ENCODE measurements at regions not wholly inside any gene's neighbourhood (a gene's known extent, or its start where the extent isn't known, plus 50 kb on each side); places are given as distances from the start of the nearest gene placed in this dataset.

DNA sequence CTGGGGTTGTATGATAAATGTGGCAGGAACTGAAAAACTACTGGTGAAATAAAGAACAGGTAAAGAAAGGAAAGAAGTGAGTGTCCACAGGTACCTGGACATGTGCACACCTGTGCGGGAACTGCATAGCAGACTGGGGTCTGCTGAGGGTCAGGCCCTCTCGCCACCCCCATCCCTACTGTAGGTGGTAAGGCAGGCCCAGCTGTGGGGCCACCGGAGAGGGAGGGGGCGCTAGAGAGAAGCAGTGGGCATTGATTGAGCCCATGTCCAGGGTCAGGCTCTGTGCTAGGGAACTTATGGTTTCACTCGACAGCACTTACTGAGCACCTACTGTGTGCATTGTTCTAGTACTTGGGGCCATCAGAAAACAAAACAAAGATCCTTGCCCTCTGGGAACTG is 400.5 kb downstream of the MATN1 start:
- no peaks in the 10 kb centered on the region for H3K9me3 Mint-ChIP-seq
- DNase-seq (no peak), ATAC-seq (replicated peaks) (no peak)
- no peak overlapping the region for H3K4me3 Mint-ChIP-seq
- peaks cover 0 to 6% of the 10 kb centered on the region in 2 donors for H3K4me1 Mint-ChIP-seq (ENCODE audit: low read depth in 2 of 2)
- H3K27me3 Mint-ChIP-seq: peaks cover 41 to 91% of the 10 kb centered on the region in 2 donors
- H3K36me3 Mint-ChIP-seq (ENCODE audit: insufficient read depth): no peaks in the 10 kb centered on the region
- no peak overlapping the region for H3K27ac Mint-ChIP-seq

DNA sequence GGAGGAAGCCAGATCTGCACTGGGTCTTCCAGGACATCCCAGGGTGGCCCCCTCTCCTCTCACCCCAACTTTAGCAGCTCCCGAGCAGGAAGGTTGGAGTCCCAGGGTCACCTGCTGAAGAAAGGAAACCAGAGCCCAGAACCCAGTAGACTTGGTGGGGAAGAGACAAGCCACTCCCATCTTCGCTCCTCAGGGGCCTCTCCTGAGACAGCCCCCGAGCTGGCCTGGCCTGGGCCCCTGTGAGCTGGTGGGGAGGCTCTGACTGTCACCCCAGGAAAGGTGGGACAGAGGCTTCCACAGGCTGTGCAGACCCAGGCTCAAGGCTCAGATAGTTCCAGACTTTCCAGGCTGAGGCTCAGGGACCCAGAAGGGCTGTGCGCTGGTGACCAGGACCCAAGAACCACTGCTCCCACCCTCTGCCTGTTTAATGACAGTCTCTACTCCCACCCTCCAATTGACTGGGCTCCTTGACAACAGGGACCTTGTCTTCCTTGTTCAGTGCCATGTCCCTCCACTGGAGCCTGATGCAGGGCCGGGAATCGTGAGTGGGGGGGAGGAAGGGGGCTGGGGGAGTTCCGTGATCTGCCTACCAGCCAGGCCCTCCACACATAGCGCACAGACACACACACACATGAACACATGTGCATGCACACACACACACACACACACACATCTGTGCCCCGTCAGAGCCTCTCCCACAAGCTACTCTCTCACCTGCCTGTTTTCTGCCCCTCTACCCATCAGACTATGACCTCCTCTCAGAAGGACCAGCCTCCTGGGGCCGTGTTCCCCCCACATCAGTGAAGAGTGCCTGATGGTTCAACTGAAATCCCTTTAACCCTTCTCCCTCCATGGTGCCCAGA is 401.2 kb downstream of the MATN1 start:
- H3K4me1 Mint-ChIP-seq (ENCODE audit: low read depth in 2 of 2): peaks cover 0 to 6% of the 10 kb centered on the region in 2 donors
- H3K9me3 Mint-ChIP-seq: no peaks in the 10 kb centered on the region
- no peak overlapping the region for H3K4me3 Mint-ChIP-seq
- H3K27ac Mint-ChIP-seq: no peak overlapping the region
- no peaks in the 10 kb centered on the region for H3K36me3 Mint-ChIP-seq (ENCODE audit: insufficient read depth)
- no peak for DNase-seq
- peaks cover 42 to 91% of the 10 kb centered on the region in 2 donors for H3K27me3 Mint-ChIP-seq
- ATAC-seq (replicated peaks): no peak

GRCh38 chr1:30321246-30321910 is 402.0 kb downstream of the MATN1 start:
- peaks cover 46 to 91% of the 10 kb centered on the region in 2 donors for H3K27me3 Mint-ChIP-seq
- no peaks in the 10 kb centered on the region for H3K36me3 Mint-ChIP-seq (ENCODE audit: insufficient read depth)
- peaks cover 0 to 6% of the 10 kb centered on the region in 2 donors for H3K4me1 Mint-ChIP-seq (ENCODE audit: low read depth in 2 of 2)
- no peaks in the 10 kb centered on the region for H3K9me3 Mint-ChIP-seq
- H3K27ac Mint-ChIP-seq: no peak overlapping the region
- no peak overlapping the region for H3K4me3 Mint-ChIP-seq
- no peak for ATAC-seq (replicated peaks)
- no peak for DNase-seq

DNA sequence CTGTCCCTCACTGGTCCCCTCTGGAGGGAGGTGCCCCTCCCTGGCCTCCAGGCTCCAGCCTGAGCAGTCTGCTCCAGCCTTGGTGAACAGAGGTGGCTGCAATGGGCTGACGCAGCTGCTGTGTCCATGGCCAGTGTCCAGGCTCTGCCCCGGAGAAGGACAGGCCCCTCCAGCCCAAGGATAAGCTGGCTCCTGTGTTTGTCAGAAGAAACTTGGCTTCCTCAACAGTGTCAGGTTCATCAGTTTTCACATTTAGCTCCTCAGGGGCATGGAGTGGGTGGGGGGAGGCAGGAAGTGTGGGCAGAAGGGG is 402.8 kb downstream of the MATN1 start:
- Mint-ChIP-seq H3K4me3 (no peak overlapping the region), H3K9me3 (no peaks in the 10 kb centered on the region), H3K4me1 (ENCODE audit: low read depth in 2 of 2) (peaks cover 0 to 6% of the 10 kb centered on the region in 2 donors), H3K27me3 (peaks cover 54 to 93% of the 10 kb centered on the region in 2 donors), H3K27ac (no peak overlapping the region), H3K36me3 (ENCODE audit: insufficient read depth) (no peaks in the 10 kb centered on the region)
- ATAC-seq (replicated peaks): no peak
- no peak for DNase-seq

- no peaks in the 10 kb centered on the region for H3K9me3 Mint-ChIP-seq
- peaks cover 56 to 93% of the 10 kb centered on the region in 2 donors for H3K27me3 Mint-ChIP-seq
- H3K4me3 Mint-ChIP-seq: no peak overlapping the region
- H3K4me1 Mint-ChIP-seq (ENCODE audit: low read depth in 2 of 2): peaks cover 0 to 6% of the 10 kb centered on the region in 2 donors
- no peak for DNase-seq
- no peak overlapping the region for H3K27ac Mint-ChIP-seq
- no peak for ATAC-seq (replicated peaks)
- H3K36me3 Mint-ChIP-seq (ENCODE audit: insufficient read depth): no peaks in the 10 kb centered on the region
Measured at GRCh38 chr1:30319765-30320580, 403.4 kb downstream of the MATN1 start.

DNA sequence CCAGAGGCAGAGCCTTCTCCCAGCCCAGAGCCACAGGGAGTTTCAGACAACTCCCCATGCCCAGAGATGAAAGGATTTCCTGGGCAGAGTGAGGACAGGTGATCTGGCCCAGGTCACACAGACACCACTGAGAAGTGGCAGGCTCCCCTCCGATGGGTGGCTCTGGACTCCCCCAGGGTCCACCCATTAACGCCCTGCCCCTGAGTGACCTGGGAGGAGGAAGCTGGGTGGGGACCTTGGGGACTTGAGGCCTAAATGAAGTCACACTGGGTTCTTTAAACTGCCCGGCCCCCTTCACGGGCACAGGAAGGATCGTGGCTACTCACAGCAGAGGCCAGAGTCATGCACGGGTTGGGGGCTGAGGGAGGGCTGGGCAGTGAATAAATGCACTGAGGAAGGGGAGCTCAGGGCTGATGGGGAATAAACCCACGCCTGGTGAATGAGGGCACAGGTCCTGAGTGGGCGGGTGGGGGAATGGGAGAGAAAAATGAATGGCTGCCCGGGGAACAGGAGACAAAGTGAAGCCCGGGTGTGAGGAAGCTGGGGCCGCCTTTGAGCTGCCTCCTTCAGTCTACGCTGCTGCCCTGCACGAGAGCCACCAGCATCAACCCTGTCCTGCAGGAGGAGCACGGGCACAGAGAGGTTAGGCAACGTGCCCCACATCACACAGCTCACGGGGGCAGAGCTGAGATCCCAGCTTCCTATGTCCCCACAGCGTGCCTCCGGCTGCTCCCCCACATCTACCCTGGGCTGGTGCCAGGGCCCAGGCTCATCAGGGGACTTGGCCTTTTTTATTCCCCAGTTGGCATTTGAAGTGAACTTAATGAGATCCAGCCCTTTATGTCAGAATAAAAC is 404.3 kb downstream of the MATN1 start:
- H3K4me1 Mint-ChIP-seq (ENCODE audit: low read depth in 2 of 2): peaks cover 0 to 4% of the 10 kb centered on the region in 2 donors
- no peaks in the 10 kb centered on the region for H3K36me3 Mint-ChIP-seq (ENCODE audit: insufficient read depth)
- ATAC-seq (replicated peaks) (no peak), DNase-seq (no peak)
- H3K4me3 Mint-ChIP-seq: no peak overlapping the region
- H3K27ac Mint-ChIP-seq: no peak overlapping the region
- H3K27me3 Mint-ChIP-seq: peaks cover 59 to 93% of the 10 kb centered on the region in 2 donors
- H3K9me3 Mint-ChIP-seq: no peaks in the 10 kb centered on the region

GRCh38 chr1:30318413-30318812 is 405.0 kb downstream of the MATN1 start:
- no peaks in the 10 kb centered on the region for H3K9me3 Mint-ChIP-seq
- DNase-seq (no peak), ATAC-seq (replicated peaks) (no peak)
- H3K4me3 Mint-ChIP-seq: no peak overlapping the region
- no peaks in the 10 kb centered on the region for H3K36me3 Mint-ChIP-seq (ENCODE audit: insufficient read depth)
- peaks cover 62 to 93% of the 10 kb centered on the region in 2 donors for H3K27me3 Mint-ChIP-seq
- H3K27ac Mint-ChIP-seq: no peak overlapping the region
- H3K4me1 Mint-ChIP-seq (ENCODE audit: low read depth in 2 of 2): peaks cover 0 to 4% of the 10 kb centered on the region in 2 donors

DNA sequence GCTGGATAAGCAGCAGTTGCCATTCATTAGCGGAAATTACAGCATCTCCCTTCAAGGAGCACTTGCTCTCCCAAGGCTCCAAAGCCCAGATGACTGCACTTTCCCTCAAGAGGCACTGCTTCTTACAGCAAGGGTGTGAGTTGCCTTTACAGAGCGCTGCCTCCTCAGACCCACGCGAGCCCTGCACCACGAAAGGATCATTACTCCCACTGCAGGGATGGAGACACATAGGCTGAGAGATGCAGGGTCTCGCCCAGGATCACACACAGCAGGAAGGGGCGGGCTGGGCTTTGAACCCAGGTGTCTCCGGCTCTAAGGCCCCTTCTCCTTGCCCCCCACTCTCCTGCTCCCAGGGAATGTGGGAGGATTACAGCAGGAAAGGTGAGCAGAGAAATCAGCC is 405.5 kb downstream of the MATN1 start:
- Mint-ChIP-seq H3K27ac (no peak overlapping the region), H3K4me1 (ENCODE audit: low read depth in 2 of 2) (peaks cover 0 to 4% of the 10 kb centered on the region in 2 donors), H3K36me3 (ENCODE audit: insufficient read depth) (no peaks in the 10 kb centered on the region), H3K4me3 (no peak overlapping the region), H3K27me3 (peaks cover 58 to 93% of the 10 kb centered on the region in 2 donors), H3K9me3 (no peaks in the 10 kb centered on the region)
- no peak for ATAC-seq (replicated peaks)
- no peak for DNase-seq

GRCh38 chr1:30316056-30316455 is 407.3 kb downstream of the MATN1 start:
- H3K4me1 Mint-ChIP-seq (ENCODE audit: low read depth in 2 of 2): peaks cover 0 to 4% of the 10 kb centered on the region in 2 donors
- no peaks in the 10 kb centered on the region for H3K9me3 Mint-ChIP-seq
- peaks cover 67 to 98% of the 10 kb centered on the region in 2 donors for H3K27me3 Mint-ChIP-seq
- no peaks in the 10 kb centered on the region for H3K36me3 Mint-ChIP-seq (ENCODE audit: insufficient read depth)
- ATAC-seq (replicated peaks) (no peak), DNase-seq (no peak)
- H3K27ac Mint-ChIP-seq: no peak overlapping the region
- H3K4me3 Mint-ChIP-seq: no peak overlapping the region

DNA sequence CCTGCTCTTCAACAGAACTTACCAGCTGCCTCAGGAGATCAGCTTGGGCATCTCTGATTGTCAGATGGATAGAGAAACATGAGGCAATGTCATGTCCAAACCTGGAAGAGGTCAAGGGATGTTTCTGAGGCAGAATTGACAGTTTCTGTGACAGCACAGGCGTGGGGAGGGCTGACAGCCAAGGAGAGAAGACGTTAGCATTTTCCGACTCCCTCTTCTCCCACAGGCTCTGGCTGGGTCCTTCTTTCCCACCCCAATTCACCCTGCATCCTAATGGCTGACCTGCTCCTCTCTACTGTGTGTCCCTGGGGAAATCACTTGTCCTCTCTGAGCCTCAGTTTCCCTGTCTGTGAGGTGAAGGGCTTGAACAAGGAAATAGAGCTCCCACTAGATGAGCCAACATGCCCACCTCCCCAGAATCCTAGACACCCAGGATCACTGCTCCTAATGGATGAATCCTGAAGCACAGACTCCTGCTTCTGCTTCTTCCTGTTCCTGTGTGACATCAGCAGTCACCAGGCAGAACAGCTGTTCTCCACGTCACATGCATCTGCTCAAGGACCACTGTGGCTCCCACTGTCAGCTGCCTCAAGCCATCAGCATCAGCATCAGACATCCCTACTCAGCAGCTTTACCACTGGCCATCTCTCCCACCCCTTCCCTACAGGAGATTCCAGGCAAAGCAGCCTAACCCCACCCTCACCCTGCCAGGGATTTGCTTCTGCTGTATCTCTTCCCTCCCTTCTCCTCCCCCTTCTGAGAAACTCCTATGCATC is 408.0 kb downstream of the MATN1 start:
- Mint-ChIP-seq H3K9me3 (no peaks in the 10 kb centered on the region), H3K4me1 (ENCODE audit: low read depth in 2 of 2) (peaks cover 0 to 2% of the 10 kb centered on the region in 2 donors), H3K27ac (no peak overlapping the region), H3K36me3 (ENCODE audit: insufficient read depth) (no peaks in the 10 kb centered on the region), H3K4me3 (no peak overlapping the region), H3K27me3 (peaks cover 64 to 98% of the 10 kb centered on the region in 2 donors)
- DNase-seq: no peak
- ATAC-seq (replicated peaks): no peak

DNA sequence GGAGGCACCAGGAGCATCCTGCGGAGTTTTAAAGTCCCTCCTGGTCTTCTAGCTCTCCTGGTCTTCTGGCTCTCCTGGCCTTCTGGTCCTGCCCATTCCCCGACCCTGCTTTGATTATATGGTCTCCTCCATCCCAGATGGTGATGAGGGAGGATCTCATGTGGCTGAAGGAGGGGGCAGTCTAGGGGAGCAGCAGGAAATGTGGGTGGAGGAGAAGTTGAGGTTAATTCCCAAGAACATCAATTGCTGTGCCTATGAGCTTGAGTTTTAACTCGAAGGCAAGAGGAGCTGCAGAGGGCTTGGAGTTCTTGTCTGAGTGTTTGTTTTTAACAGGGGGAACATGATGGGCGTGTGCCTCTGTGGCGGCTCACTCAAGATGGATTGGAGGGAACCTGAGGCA is 408.8 kb downstream of the MATN1 start:
- Mint-ChIP-seq H3K4me3 (no peak overlapping the region), H3K9me3 (no peaks in the 10 kb centered on the region), H3K27me3 (peaks cover 56 to 90% of the 10 kb centered on the region in 2 donors), H3K36me3 (ENCODE audit: insufficient read depth) (no peaks in the 10 kb centered on the region), H3K4me1 (ENCODE audit: low read depth in 2 of 2) (peaks cover 0 to 2% of the 10 kb centered on the region in 2 donors), H3K27ac (no peak overlapping the region)
- ATAC-seq (replicated peaks) (no peak), DNase-seq (no peak)

DNA sequence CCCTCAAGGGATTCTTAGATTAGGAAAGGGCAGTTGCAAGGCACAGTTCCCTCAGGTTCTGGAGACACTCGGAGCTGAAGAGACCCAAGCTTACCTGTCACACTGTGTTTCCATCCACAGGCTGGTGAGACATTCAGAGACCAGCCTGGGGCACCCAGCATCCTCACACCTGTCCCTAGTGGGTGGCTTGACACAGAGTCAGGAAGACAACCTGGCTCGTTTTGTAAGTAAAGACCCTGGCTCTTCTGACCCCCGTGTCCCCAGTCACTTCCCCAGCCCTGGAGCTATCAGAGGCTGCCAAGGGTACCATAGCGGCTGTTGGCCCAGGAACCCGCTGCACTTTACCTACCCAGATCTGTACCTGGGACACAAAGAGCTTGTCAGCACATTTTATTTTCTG is 409.8 kb downstream of the MATN1 start:
- ATAC-seq (replicated peaks) (no peak), DNase-seq (no peak)
- H3K36me3 Mint-ChIP-seq (ENCODE audit: insufficient read depth): no peaks in the 10 kb centered on the region
- H3K4me3 Mint-ChIP-seq: no peak overlapping the region
- no peaks in the 10 kb centered on the region for H3K9me3 Mint-ChIP-seq
- no peak overlapping the region for H3K27ac Mint-ChIP-seq
- H3K4me1 Mint-ChIP-seq (ENCODE audit: low read depth in 2 of 2): peaks cover 0 to 2% of the 10 kb centered on the region in 2 donors
- peaks cover 57 to 81% of the 10 kb centered on the region in 2 donors for H3K27me3 Mint-ChIP-seq
